GM12872 (cell line): ENCODE measurements at regions not wholly inside any gene's neighbourhood (a gene's known extent, or its start where the extent isn't known, plus 50 kb on each side); places are given as distances from the start of the nearest gene placed in this dataset.

Experiments used
- TF ChIP-seq, protein P1 (sequence below): IDR thresholded peaks from 3 replicates; pipeline ENCODE4 v1.5.1; 2011; ENCODE audit warnings: low read depth, mild to moderate bottlenecking, low read length, moderate library complexity; ENCODE audit not compliant: insufficient read depth

DNA sequence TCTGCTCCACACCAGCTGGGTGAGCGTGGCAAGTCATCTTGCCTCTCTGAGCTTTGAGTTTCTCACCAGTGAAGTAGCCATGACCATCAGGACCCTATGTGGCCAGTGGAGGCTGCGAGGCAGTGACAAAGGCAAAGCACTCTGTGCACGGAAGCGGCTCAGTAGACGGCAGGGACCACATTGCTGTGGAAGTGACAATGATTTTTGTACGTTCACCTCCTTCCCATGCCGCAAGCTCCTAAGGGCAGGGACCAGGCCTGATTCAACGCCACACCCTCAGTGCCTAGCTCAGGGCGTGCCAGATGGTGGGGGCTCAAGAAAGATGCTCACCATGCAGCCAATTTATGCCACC, 210.5 kb downstream of the MATN1 start:
- TF ChIP-seq, protein P1, sequence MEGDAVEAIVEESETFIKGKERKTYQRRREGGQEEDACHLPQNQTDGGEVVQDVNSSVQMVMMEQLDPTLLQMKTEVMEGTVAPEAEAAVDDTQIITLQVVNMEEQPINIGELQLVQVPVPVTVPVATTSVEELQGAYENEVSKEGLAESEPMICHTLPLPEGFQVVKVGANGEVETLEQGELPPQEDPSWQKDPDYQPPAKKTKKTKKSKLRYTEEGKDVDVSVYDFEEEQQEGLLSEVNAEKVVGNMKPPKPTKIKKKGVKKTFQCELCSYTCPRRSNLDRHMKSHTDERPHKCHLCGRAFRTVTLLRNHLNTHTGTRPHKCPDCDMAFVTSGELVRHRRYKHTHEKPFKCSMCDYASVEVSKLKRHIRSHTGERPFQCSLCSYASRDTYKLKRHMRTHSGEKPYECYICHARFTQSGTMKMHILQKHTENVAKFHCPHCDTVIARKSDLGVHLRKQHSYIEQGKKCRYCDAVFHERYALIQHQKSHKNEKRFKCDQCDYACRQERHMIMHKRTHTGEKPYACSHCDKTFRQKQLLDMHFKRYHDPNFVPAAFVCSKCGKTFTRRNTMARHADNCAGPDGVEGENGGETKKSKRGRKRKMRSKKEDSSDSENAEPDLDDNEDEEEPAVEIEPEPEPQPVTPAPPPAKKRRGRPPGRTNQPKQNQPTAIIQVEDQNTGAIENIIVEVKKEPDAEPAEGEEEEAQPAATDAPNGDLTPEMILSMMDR, result no peak

DNA sequence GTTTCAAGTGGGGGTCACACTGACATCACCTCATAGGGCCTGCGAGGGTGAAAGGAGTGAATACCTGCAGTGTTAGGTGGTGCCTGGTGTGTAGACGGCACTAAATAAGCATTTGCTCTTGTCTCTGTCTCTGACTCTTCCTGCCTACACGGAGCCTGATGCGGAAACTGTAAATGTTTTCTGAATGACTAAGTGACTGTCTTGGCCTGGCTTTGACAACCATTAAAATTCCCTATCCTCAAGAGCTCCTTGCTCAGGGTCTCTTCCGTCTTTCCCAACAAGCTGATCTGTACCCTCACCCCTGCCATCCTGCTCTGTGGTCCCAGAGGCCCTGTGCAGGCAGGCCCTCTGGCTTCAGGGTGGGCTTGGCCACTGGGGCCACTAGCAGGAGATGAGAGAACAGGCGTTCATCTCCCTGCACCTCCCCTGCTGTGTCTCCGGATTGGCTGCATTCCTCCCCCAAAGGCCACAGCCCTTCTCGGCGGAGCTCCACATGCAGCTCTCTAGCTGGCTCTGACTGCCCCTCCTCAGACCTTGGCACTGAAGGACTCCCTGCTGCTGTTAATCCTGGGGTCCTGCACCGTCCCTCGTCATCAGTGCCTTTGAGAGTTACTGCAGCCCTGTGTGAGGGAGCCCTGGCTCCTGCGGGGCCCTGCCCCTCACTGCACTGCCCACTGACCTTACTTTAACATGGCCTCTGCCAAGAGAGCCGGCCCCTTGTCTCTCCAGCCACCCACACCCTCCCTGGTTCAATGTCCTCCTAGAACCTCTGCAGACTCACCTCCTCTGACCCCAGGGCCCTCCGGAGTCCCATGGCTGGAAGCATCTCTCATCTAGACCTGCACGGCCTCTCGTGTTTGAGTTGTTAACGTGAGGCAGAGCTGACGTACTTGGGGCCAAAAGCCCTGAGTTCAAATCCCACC, 211.1 kb downstream of the MATN1 start:
- TF ChIP-seq, protein P1, result no peak

DNA sequence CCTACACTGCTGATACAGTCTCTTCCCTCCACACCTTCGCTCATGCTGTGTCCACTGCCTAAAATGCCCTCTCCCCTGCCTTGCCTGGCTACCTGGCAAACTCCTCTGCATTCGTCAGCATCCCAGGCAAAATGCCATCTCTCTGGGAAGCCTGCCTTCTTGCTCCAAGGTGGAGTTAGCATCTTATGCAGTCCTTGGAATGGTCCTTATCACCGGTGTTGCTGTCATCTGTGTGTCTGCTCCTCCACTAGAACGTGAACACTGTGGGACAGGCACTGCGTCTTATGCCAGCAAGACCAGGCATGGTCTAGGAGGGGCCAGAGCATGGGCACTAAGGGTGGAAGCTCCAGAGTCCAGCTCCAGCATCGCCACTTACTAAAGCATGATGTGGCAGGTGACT, 211.8 kb downstream of the MATN1 start:
- TF ChIP-seq, protein P1, result no peak

DNA sequence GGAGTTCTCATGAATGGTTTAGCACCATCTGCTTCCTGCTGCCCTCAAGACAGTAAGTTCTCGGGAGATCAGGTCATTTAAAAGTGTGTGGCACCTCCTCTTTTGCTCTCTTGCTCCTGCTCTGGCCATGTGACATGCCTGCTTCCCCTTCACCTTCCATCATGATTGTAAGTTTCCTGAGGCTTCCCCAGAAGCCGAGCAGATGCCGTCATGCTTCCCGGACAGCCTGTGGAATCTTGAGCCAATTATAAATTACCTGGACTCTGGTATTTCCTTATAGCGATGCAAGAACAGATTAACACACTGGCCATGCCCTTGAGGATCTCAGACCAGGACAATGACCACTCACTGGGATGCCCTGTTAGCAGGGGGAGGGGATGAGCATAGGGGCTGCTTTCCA, 212.3 kb downstream of the MATN1 start:
- TF ChIP-seq, protein P1, result no peak

DNA sequence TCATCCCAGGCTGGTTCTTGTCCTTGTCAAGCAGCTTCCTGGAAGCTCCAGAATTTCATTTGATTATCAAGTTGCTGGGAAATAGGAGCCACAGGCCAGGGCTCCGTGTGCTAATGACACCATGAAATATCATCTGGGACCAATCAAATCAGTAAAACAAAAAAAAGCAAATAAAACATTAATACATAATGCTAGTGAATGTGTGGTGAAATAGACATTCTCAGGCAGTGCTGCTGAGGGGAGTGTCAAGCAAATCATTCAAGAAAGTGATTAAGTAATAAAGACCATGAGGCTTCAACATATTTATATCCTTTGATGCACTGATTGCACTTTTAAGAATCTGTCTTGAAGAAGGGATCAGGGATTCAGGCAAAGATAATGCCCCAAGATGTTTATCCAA, 213.7 kb downstream of the MATN1 start:
- TF ChIP-seq, protein P1, result no peak

DNA sequence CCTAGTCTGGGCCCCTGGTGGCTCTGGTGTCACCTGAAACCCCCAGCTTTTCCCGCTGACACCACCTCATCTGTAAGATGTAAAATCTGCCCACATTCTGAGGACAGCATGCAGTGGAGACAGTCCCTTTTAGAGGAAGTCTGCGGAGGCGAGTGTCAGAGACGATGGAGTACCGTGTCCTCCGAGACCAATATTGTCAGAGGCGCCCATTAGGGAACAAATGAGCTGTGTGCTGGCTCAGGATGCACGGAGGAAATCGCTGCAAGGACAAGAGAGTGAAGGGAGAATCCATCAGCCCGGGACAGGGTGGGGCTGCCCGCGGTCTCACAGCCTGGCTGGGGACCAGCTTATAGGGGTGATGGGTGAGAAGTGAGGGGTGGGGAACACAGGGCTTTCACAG, 214.8 kb downstream of the MATN1 start:
- TF ChIP-seq, protein P1, result no peak

DNA sequence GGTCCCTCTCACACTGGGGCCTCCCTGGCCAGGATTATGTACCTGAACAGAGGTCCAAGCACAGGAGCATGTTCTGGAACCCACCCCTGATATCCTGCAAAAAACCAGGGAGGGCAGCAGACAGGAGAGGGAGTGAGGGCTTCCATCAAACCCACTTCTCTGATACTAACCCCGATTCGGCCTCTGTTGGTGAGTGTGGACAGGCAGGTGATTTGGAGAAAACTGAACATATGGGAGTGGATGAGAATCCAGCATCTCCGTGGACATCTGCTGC, 215.3 kb downstream of the MATN1 start:
- TF ChIP-seq, protein P1, result no peak
